Astrocyte (in vitro differentiated cells and primary cell): ENCODE measurements at regions not wholly inside any gene's neighbourhood (a gene's known extent, or its start where the extent isn't known, plus 50 kb on each side); places are given as distances from the start of the nearest gene placed in this dataset.
"Not testable (repeated sequence)": the region's sequence is repeated elsewhere in the genome, so short reads cannot be mapped to it uniquely, and the experiment has no call there.

ENCODE experiments used
- CTCF ChIP-seq: IDR thresholded peaks from 2 replicates; pipeline ENCODE4 v1.5.1; 2011; ENCODE audit warnings: low read depth, mild to moderate bottlenecking, inconsistent platforms, low read length, moderate library complexity; ENCODE audit not compliant: insufficient read depth
- EZH2 ChIP-seq: IDR thresholded peaks from 2 replicates; pipeline ENCODE4 v1.6.1; 2012; ENCODE audit warnings: mild to moderate bottlenecking, low read length, inconsistent platforms; ENCODE audit not compliant: insufficient read depth

- TF ChIP-seq CTCF, EZH2: not testable (repeated sequence)
Observed at GRCh38 chr9:62874745-62875599, 1685.1 kb downstream of the SPATA31A7 start.
